IMR-90 (cell line): ENCODE measurements at regions not wholly inside any gene's neighbourhood (a gene's known extent, or its start where the extent isn't known, plus 50 kb on each side); places are given as distances from the start of the nearest gene placed in this dataset.

Source experiments
- MAZ ChIP-seq: IDR thresholded peaks from 2 replicates; pipeline ENCODE4 v1.6.1; 2012; ENCODE audit warnings: low read depth, mild to moderate bottlenecking, low read length, improper control_type of control experiment, moderate library complexity, borderline replicate concordance
- POLR2A ChIP-seq: IDR thresholded peaks from 2 replicates; pipeline ENCODE4 v1.6.1; 2012; ENCODE audit warnings: mild to moderate bottlenecking, low read depth, low read length
- RAD21 ChIP-seq: IDR thresholded peaks from 2 replicates; pipeline ENCODE4 v1.6.1; 2012; ENCODE audit warnings: low read length, improper control_type of control experiment
- TF ChIP-seq, protein P1 (sequence below): conservative IDR thresholded peaks from 2 replicates; pipeline ENCODE4 v1.5.1; 2012; ENCODE audit warnings: mild to moderate bottlenecking, low read depth, low read length, improper control_type of control experiment

DNA sequence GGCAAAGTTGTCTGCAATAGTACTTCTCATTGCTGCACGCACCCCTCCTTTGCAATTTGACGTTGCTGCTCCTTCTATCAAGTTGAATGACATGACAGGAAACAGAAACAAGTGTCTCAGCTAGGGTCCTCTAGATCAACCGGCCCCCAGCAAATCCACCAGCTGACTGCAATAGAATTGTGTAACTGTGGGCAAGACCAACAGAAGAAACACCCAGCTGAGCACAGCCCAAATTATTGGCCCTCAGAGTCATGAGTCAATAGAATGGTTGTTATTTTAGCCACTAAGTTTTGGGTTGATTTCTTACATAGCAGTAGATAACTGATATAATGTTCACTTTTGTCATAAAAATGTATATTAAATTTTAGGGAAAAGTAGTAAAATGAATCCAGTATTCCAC lies 202.7 kb downstream of the MAFB start:
- TF ChIP-seq, protein P1, sequence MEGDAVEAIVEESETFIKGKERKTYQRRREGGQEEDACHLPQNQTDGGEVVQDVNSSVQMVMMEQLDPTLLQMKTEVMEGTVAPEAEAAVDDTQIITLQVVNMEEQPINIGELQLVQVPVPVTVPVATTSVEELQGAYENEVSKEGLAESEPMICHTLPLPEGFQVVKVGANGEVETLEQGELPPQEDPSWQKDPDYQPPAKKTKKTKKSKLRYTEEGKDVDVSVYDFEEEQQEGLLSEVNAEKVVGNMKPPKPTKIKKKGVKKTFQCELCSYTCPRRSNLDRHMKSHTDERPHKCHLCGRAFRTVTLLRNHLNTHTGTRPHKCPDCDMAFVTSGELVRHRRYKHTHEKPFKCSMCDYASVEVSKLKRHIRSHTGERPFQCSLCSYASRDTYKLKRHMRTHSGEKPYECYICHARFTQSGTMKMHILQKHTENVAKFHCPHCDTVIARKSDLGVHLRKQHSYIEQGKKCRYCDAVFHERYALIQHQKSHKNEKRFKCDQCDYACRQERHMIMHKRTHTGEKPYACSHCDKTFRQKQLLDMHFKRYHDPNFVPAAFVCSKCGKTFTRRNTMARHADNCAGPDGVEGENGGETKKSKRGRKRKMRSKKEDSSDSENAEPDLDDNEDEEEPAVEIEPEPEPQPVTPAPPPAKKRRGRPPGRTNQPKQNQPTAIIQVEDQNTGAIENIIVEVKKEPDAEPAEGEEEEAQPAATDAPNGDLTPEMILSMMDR, result no peak
- TF ChIP-seq POLR2A (no peak), MAZ (no peak), RAD21 (no peak)
